HPDE6-E6E7 (cell line): ENCODE measurements at regions not wholly inside any gene's neighbourhood (a gene's known extent, or its start where the extent isn't known, plus 50 kb on each side); places are given as distances from the start of the nearest gene placed in this dataset.

Source experiments
- DNase-seq: peaks from one replicate; pipeline ENCODE4 v3.0.0; 2011; ENCODE audit warnings: missing footprints; ENCODE audit errors: extremely low spot score

DNA sequence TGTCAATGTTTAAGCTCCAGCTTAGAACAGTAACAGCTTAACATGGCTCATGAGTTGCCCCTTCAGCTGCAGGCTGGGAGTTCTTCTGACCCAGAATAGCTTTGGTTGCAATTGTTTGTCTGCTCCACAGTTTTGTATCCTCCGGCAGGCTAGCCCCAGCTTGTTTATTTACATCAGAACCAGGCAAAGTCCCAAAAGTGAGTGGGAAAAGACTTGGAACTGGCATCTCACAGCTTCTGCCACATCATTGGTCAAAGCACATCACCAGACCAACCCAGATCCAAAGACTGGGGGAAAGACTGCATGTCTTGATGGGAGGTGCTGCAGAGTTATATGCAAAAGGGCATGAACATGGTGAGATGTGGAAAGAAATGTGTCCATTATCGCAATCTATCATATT, 231.2 kb upstream of the CPEB2 start:
- DNase-seq = no peak

DNA sequence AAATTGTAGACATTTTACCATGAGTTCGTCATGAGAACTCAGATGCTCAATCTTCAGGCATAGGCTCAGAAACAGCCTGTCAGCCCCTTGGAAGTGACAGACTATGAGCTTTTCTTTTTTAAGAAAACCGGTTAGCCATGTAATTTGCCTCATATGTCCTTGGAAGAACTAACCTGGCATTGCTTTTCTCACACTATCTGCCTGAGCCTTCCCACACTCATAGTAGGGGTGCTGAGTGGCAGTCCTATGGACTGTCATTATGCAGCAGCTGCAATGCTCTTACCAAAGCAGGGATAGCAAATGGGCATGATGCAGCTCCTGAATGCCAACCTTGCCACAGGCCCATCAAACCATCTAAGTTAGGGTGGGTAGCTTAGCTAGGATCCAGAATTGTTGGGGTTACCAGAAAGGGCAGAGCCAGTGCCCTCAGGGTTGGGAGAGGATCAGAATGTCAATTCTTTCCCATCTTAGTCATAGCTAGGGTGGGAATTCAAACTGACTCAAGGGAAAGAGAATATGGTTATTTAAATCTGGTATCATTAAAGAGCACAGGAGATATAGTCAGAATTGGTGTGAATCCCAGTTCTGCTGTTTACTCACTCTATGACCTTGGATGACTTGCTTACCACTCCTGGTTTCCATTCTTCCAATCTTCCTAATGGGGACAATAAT, 230.6 kb upstream of the CPEB2 start:
- DNase-seq = no peak

DNA sequence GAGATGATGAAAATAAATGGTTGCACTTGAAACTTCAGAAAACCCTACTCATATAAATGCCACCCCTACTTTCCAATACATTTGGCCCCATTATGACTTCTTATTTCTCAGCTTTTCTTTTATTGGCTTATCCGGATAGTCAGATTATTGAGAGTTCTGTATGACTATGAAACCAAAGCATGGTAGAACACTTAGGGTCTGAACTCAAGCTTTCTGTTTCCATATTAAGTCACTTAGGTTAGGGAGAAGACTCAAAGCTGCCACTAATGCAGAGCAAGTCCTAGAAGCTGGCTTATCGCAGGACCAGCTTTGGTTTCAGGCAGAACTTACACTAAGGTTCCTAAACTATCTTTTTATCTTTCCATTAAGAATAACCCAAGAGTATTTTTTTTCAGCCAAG, 229.9 kb upstream of the CPEB2 start:
- DNase-seq = no peak

DNA sequence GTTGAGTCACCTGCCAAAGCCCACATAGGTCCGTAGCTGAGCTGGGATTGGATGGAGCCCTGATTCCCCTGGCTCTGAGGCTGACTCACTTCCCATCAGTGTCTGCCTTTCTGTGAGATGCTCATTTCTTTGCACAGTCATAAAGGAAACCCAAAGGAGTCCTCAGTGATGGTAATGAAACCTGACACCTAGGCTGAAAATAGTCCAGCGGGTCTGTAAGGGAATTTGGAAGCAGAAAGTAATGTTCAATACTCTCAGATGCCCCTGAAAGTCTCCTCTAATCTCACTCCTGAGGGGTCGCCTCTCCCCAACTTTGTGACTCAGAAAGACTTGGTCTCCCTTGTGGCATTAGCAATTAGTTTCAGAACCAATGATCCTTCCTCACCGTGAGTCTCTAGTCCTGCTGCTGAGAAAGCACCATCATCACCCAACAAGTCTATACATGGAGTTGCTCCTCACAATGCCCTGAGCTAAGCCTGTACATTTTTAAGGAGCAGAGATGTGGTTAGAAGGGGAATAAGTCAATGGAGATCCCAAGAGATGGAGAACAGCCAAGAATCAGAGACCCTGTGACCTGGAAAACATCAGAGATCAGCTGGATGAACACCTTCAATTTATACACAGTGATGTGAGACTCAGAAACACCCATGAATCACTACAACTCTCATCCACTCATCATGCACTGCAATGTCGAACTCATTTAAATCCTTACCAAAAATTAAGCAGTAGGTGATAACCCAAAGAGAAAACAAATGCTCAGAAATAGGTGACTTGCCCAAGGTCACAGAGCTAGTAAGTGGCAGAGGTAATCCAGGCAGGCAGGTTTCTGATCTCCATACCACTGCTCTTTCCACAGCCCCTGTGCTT, 219.0 kb upstream of the CPEB2 start:
- peak; percentile 27 for DNase-seq

DNA sequence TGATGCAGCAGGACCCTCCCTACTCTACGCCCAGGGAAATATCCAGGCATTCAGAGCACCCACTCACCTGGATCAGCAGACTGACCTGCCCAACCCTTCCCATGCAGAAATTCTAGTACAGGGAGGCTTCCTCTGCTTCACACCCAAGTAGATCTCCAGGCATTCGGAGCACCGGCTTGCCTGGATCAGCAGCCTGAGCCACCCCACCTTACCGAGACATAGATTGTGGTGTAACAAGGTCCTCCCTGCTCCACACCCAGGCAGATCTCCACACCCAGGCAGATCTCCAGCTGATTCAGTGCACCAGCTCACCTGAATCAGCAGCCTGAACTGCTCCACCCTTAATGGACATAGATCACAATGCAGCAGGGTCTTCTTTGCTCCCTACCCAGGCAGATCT, 215.1 kb upstream of the CPEB2 start:
- no peak for DNase-seq

DNA sequence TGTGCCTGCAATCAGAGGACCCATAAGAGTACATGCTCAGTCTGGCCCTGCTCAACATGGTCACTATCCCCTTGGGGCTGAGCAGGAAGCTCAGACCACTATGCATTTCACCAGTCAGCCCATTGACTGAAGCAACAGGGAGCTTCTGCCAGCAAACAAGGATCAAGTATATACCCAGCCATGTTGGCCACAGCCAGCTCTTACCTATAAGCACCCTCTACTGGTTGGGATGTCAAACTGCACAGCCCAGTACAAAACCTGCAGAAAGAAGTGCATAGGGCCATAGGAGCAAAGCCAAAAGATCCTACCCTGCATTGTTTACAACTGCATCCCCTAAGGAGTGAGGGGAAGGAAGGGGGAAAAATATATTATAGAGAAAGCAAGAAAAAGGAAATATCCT, 214.4 kb upstream of the CPEB2 start:
- DNase-seq = no peak

DNA sequence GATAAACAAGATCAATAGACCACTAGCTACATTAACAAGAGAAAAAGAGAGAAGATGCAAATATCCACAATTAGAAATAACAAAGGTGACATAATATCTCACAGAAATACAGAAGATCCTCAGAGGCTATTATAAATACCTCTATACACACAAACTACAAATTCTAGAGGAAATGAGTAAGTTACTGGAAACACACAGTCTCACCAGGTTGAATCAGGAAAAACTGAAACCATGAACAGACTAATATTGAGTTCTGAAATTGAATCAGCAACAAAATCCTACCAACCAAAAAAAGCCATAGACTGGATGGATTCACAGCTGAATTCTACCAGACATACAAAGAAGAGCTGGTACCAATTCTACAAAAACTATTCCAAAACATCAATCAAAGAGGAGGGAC, 211.8 kb upstream of the CPEB2 start:
- DNase-seq = no peak

DNA sequence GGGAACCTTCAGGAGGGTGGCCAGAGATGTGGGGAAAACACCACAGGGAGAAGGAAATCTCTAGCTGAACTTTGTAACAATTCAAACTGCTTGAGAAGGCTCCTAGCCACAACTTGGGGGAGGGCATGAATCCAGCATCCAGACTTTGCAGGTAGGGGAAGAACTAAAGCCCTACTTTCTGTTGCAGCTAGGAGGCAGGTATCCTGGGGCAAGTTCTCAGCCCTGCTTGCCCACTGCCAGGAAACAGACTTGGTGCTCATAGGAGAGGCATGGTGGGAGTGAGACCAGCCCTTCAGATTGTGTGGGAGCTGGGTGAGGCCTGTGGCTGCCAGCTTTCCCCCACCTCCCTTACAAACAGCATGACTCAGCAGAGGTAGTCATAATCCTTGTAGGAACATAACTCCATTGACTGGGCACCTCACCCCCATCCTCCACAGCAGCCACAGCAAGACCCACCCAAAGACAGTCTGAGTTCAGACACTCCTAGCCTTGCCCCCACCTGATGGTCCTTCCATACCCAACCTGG, 209.5 kb upstream of the CPEB2 start:
- no peak for DNase-seq

DNA sequence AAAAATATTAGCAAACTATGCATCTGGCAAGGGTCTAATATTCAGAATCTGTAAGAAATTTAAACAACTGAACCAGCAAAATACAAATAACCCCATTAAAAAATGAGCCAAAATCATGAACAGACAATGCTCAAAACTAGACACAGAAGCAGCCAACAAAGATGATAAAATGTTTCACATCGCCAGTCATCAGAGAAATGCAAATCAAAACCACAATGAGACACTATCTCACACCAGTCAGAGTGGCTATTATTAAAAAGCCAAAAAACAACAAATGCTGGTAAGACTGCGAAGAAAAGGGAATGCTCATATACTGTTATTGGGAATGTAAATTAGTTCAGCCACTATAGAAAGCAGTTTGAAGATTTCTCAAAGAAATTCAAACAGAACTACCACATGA, 201.3 kb upstream of the CPEB2 start:
- DNase-seq = no peak

DNA sequence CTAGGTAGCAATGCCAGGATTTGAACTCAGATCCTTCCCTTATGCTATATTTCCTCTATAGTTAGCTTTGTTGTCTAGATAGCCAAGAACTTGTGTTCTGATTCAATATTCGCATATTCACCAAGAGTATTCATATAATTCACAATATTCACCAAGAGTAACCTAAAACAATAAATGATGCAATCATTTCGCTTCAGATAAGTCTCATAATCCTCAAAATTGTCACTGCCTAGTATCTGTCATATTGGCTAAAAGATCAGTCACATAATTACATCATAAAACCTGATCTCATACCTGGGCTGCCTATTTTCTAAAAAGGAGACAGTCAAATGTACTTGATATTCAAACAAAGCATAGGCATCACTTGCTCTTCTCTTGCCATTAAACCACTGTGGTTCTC, 199.7 kb upstream of the CPEB2 start:
- DNase-seq = no peak

DNA sequence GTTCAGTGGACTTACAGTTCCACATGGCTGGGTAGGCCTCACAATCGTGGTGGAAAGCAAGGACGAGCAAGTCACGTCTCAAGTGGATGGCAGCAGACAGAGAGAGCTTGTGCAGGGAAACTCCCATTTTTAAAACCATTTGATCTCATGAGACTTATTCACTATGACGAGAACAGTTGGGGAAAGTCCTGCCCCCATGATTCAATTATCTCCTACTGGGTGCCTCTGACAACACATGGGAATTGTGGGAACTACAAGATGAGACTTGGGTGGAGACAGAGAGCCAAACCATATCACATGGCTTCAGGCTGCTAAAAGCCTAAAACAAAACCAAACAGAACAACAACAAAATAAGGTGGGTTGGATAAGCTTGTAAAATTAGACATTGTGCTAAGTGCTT, 194.4 kb upstream of the CPEB2 start:
- no peak for DNase-seq

DNA sequence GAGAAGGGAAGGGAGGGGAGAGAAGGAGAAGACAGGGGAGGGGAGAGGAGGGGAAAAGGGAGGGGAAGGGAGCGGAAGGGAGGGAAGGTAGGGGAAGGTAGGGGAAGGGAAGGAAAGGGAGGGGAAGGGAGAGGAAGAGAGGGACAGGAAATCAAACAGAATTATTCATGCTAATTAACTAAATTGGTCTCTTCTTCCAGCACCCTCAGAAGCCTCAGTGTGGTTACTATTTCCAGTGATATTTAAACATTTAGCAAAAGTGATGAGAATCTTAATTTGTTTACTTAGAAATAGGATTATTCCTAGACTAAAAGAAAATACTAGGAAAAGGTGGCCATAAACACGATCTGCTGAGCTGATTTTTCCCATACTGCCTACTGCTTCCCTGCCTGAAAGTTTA, 193.1 kb upstream of the CPEB2 start:
- DNase-seq = no peak

DNA sequence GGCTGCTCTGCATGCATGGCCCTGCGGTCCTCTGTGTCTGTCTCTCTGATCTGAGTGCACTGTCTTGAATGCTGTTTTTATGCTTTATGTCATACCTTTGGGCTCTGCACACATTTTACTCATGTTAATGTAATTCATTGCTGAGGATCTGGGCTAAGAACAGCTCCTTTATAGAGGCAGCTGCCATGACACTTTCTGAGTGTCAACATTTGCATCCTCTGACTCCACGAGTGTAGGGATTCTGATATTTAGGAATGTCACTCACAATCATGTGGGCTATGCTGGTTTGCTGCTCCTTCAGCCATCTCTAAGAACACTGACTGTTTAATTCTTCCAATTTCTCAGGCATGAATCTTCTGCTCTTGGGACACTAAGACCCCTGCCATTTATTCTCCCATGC, 192.2 kb upstream of the CPEB2 start:
- no peak for DNase-seq

DNA sequence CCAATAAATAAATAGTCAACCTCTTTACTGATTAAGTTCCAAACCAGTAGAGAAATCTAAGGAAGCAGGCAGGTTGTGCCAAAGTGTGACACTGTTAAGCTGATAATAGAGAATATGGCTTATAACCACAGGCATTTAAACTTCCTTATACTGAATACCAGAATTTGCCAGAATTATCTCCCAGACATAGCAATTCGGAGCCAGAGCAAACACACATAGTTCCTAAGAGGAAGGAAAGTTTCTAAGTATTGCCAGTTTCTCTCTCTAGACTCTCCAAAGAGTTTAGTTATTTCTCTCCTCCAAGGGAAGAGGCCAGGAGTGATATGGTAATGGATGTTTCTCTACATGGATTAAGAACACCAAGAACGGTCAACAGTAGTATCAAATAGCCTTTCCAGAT, 191.7 kb upstream of the CPEB2 start:
- DNase-seq = no peak

DNA sequence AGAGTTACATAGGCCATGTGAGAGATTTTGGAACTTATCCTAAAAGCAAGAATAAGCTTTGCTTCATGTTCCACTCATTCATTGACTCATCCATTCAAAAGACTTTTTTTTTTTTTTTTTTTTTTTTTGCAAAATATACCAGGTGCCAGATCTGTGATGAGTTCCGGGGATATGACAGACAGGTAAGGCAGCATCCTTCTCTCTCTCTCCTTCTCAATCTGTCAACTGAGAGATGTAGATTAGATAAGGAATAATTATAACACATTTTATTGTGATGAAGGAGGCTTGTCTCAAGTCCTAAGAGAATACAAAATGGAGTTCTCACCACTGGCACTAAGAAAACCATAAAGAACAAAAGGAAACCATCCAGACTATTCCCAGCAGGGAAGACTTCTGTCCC, 190.2 kb upstream of the CPEB2 start:
- DNase-seq = no peak

DNA sequence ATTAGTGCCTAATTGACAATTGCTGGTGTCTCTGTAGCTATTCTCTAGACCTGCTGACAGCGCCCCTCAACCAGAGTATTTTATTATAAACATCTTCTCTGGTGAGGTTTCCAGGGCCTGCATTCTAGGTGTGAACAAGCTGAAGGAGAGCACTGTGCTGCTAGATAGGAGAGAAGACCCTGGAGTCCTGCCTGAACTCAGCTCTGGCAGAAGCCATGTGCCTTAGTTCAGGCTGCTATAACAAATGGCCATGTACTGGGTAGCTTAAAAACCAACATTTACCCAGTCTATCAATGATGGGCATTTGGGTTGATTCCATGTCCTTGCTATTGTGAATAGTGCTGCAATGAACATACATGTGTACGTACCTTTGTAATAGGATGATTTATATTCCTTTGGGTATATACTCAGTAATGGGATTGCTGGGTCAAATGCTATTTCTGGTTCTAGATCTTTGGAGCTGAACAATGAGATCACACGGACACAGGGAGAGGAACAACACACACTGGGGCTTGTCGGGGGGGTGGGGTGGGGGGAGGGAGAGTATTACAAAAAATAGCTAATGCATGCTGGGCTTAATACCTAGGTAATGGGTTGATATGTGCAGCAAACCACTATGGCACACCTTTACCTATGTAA, 185.5 kb upstream of the CPEB2 start:
- DNase-seq = no peak

DNA sequence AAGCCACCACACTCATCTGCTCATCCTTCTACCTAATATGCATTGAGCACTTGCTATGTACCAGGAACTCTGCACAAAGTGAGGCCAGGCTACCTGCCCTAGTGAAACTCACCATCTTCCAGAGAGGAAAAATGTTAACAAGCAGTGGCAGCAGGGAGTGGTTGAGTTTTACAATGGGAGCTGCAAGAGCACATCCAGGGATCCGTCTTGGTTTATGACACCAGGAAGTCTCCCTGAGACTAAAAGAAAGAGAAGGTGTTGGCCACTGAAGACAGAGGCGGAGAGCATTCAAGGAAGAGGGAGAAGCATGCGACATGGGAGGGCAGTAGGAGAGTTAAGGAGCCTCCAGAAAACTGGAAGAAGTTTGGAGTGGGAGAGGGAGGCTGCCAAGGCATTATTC, 178.1 kb upstream of the CPEB2 start:
- no peak for DNase-seq

DNA sequence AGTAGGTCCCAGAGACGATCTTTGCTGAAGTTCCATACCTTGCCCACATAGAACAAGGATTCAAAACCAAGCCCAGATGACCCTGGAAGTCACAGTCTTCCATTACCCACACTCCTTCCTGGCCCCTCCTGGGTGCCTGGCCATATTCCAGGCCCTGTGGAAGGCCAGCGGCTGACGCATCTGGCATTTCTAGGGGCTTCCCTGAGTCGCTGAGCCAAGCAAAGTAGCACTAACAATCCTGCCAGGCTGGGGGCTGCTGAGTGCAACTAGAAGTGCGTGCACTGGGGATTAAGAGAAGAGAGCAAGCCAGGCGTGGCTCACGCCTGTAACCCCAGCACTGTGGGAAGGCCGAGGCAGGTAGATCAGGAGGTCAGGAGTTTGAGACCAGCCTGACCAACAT, 175.2 kb upstream of the CPEB2 start:
- no peak for DNase-seq

DNA sequence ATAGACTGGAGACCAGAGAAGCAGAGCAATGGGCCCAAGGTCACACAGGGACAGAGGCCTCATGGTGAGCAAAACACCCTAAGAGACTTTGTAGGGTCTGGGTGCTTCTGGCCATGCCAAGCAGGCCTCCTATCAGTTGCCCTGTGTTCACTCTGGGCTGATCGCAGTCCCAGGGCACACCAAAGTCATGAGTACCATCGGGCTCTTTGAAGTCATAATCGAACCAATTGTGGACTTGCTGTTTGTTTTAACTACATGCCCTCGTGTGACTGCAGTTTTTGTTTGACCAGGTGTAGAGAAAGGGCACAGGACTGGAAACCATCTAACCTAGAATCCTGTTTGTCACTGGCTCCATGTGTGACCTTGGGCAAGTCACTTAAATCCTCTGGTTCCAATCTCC, 172.5 kb upstream of the CPEB2 start:
- DNase-seq = no peak

DNA sequence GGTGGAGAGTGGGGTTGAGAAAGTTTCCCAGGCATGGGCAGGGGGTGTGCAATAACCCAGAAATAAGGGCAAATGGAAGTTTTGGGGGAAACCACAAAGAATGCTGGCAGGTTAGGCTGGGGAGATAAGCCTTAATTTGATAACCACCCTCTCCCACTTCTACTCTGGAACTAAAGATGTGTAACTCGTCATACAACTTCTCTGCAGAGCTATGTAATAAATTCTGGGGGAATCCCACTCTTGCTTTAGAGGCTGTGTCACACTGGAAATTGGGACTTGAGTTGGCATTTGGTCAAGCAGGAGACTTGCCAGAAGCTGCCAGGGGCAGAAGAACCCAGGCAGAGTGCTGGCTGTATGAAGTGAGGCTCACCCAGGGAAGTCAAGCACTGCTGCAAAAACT, 170.9 kb upstream of the CPEB2 start:
- no peak for DNase-seq

DNA sequence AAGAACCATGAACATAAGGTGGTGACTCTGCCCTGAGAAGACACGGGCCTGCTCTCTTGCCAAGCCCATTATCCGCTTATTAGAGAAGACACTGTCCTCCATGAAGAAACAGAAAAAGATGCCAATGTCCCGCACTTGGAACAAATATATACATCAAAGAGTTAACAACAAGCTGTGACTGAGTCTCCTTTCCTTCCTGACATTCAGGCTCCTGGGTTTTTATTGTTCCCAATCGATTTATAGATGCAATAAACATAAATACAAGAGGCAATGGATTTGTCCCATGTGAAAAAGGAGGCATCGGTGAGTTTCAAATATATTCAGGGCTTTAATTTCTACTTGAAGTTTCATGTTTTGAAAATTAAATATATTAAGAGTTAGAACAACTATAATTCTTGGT, 169.2 kb upstream of the CPEB2 start:
- DNase-seq = no peak

DNA sequence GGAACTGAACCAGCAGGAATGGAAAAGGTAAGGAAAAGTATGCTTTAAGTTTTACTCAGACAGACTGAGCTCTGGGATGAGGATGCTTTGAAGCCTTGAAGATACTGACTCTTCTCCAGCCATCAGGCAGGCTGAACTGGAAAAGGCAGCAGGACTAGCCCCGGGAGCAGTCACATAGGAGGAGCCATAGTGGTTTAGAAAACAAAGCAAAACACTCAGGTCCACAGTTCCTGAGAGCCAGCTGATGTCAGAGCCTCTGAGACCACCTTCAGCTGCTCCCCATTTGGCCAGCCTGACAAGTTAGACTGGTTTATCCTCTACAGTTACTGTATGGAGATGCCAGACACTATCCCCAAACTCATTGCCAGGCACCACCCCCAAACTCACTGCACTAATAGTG, 167.9 kb upstream of the CPEB2 start:
- no peak for DNase-seq

DNA sequence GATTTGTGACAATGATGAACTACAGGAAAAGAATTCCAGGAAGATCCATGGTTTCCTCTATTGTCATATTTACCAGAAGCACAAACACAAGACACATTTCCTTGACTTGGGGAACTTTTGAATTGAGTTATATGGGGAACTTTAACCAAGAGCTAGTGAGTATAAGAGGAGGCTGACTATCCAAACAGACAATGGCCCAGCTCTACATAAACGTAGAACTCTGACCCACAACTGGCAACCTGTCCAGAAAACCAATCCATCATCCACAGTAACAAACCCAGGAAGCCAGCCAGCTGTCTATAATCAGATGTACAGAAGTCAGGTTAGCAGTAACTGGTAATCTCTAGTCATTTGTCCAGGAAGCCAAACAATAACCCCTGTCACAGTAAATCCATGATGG, 167.0 kb upstream of the CPEB2 start:
- no peak for DNase-seq
